Kasumi-1 (cell line): ENCODE measurements at regions not wholly inside any gene's neighbourhood (a gene's known extent, or its start where the extent isn't known, plus 50 kb on each side); places are given as distances from the start of the nearest gene placed in this dataset.

Experiments used
- DNase-seq, 2 experiments: peaks; one replicate each; lab custom pipeline; 2025; lab: John Stamatoyannopoulos, UW

GRCh38 chr12:89098441-89099112 lies 253.7 kb downstream of the DUSP6 start:
- peak; percentile 56 to 57 for DNase-seq

DNA sequence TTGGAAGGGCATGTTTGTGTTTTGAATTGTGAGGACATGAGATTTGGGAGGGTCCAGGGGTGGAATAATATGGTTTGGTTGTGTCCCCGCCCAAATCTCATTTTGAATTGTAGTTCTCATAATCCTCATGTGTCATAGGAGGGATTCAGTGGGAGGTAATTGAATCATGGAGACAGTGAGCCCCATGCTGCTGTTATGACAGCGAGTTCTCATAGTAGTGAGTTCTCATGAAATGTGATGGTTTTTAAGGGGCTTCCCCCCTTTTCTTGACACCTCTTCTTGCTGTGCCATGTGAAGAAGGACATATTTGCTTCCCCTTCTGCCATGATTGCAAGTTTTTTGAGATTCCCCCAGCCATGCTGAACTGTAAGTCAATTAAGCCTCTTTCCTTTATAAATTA lies 260.0 kb downstream of the DUSP6 start:
- DNase-seq = no peak

- DNase-seq = no peak
These were observed 260.9 kb downstream of the DUSP6 start for GRCh38 chr12:89091293-89091841.

GRCh38 chr12:89089264-89089663 lies 263.0 kb downstream of the DUSP6 start:
- DNase-seq = no peak

DNA sequence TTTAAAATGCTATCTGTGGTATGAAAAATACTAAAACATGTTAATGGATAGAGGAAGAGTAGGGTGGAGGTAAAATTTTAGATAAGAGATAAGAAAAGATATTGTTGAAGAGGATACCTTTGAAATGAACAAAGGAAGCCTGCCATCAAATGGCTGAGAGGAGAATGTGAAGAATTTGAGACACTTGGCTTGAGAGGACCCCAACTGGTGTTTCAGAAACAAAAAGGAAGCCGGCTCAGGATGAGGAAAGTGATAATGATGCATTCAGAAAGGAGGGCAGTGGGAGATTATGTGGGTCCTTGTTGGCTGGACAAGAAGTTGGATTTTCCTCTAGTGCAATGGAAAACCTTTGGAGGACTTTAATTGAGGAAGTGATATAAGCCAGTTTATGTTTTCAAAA lies 264.4 kb downstream of the DUSP6 start:
- no peak for DNase-seq

DNA sequence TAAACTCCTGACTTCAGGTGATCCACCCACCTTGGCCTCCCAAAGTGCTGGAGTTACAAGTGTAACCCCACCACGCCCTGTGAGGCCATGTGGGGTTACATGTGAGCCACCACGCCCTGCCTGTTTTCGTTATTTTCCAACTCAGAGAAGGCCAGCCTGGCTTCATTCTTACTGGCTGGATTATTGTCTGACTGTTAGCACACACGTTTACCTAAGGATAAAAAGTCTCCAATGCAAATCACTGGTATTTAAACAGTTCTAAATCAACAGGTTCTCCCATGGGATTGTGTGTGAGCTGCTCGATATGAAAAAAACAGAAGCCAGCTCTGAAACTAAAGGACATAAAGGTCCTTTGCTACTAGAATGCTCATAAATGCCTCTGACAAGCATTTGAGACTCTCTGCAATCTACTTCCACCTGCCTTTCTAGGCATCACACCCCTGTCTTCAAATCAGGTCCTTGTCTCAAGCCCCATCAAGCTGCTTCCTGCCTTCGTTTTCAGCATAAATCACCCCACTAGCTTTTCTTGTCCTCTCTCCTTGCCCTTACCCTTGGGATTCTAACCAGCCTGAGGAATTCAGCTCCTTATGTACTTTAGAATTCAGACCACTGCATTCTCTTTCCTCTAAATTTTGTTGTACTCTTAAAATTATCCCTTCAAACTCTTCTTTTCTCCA lies 265.0 kb downstream of the DUSP6 start:
- no peak for DNase-seq

GRCh38 chr12:89085421-89085820 lies 266.9 kb downstream of the DUSP6 start:
- DNase-seq = no peak

DNA sequence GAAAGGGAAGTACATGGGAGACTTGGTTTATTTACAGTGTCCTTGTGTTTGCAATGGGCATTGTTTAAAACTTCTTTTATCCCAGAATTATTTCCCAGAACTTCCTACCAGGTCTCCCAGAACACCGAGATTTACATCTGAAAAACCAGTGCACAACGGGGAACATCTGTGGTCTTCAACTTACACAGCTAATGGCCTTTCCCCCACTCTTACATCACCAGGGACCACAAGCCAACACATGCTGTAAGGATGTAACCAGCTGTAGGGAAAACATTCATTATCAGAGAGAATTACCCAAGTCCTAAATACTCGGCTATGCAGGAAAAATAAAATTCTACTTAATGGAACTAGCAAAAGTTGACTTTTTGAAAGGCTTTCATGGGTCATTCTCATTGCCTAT lies 267.6 kb downstream of the DUSP6 start:
- no peak for DNase-seq

DNA sequence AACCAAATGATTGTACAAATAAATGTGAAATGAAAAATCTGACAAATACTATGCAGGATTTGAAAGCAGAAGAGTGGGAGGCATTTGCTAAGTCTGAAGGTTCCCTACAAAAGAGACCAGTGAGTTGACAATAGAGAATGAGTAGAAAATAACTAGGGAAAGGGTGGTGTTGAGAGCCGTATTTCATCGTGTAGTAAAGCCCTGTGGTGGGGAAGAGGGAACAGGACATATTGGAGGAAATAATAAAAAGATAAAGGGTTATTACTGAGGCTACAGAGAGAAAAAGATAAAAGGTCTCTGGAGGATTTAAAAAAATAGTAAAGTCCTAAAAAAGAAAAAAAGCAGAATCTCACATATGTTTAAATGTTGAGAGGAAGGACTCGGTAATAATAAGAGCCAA lies 268.8 kb downstream of the DUSP6 start:
- DNase-seq = no peak

GRCh38 chr12:89082370-89082753 lies 269.9 kb downstream of the DUSP6 start:
- no peak for DNase-seq

GRCh38 chr12:89081719-89082369 lies 270.5 kb downstream of the DUSP6 start:
- no peak for DNase-seq

DNA sequence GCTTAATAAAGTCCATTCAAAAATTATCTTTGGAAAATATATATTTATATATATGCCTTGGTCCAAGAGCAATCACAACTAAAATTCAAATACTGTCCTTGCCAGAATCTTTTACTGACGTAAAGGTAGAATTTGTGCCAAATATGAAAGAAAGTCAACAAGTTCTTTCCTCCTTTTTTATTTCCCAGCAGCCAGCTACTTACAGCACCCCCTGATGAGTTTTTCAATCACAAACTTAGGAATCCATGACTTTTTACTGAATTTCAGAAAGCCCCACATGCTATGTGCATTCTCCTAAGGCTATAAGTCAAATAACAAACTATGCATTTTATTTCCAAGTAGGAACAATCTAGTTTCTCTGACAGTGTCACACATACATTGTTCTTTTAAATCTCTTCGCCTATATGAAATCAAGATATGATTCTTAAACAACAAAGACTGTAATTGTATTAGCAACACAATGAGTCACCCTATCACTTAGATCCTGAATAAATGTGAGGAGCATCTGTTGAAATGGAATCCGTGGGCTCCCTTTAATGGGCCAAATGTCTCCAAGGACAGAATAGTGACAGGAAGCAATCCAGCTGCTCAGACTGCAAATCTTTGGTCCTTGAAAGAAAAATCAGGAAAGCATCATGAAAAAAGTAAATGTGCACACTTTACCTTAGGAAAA lies 271.4 kb downstream of the DUSP6 start:
- DNase-seq = no peak

- DNase-seq = no peak
These were observed 276.3 kb downstream of the DUSP6 start for GRCh38 chr12:89075880-89076540.

DNA sequence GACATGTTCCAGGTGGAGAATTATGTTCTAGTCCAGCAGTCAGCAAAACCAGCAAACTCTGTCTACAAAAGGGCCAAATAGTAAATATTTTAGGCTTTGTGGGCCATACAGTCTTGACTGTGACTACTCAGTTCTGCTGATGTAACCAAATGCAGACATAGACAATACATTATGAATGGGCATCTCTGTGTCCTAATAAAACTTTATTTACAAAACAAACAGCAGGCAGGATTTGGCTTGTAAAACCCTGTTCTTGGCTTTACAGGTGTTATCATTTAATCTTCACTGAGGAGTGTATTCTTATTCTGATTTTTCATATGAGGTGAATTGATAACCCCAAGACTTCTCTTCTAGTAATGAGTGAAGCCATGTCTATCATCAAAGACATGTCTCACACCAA lies 278.6 kb downstream of the DUSP6 start:
- no peak for DNase-seq

- DNase-seq = no peak
These were observed 279.3 kb downstream of the DUSP6 start for GRCh38 chr12:89073027-89073398.

DNA sequence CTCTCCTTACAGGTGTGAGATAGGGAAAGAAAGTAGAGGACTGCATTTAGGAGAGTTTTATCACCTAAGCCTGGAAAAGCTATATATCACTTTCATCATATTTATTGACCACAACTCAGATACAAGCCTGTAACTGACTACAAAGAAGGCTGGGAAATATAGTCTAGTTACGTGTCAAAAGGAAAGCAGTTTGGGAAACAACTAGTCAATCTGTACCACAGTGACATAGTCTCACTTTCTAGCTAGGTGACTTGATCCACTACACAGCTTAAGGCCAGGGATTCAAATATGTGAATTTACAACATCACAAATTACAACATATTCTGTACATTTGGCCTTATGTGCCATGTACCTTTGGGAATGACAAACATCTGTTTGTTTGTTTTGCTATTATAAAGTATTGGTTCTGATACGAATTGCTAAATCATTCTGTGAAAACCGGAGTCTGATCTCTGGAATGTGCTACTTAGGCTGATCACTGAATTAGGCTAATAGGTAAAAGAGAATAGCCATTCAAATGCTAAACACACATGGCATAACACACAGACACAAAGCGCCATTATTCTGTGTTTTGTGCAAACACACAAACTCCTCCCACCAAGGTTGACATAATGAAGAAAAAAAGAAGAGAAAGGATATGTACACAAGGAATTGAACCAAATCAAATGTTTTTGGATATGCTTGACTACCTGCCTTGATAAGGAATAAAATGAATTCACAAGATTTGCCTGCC lies 279.8 kb downstream of the DUSP6 start:
- no peak for DNase-seq

DNA sequence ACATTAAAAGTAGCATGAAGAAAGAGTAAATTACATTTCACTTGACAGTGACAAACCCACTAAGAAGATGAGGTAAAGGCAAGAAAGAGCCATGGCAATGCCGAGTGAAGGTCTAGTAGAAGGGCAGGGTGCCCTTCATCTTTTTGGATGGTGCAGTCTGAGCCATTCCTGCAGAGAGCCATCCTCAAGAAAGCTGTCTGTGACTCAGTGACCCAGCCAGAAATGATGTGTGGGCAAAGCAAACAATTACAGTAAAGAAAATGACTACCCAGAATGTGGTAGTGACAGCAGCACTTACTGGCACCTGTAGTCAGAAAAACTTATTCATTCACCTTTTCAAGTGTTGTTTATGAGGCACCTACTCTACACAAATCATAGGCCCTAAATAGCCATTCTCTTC lies 281.7 kb downstream of the DUSP6 start:
- DNase-seq = no peak

- no peak for DNase-seq
These were observed 282.9 kb downstream of the DUSP6 start for GRCh38 chr12:89069431-89069830.

- peak in 1 of 2 experiments; percentile 4 for DNase-seq
These were observed 284.7 kb downstream of the DUSP6 start for GRCh38 chr12:89067421-89068187.

DNA sequence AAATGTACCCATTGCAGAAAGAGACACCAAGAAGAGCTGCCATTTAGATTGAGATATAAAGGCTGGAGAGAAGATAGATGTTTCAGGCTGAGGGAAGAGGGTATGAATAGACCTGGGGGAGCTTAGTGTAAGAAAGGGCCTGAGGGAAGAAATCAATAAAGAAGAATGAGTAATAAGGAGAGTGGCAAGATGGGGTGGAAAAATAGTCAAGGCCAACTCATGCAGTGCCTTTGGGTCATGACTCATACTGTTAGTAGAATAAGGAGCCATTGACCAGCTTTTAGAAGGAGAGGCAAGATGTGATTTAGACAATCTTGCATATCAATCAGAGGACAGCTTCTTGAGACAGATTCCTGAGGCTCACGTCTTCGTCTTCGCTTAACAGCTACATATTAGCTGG lies 287.5 kb downstream of the DUSP6 start:
- DNase-seq = no peak

DNA sequence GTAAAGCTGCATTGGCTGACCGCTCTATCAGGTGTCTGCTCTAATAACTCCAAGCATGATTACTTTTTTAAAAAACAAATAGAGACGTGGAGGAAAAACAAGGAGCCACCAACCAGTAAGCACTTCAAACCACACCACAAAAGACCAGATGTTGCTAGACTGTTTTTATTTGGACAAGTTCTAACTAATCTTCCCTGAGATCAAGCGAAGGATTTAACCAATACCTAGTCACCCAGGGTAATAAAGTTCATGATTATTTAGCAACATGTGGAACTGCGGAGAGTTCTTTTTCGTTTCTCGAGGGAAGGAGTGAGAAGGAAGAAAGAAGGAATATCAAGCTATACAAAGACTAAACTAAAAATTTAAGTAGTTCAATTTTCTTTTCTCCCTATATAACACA lies 288.1 kb downstream of the DUSP6 start:
- DNase-seq = no peak
